Amniotic stem cell (primary cell): ENCODE measurements at regions not wholly inside any gene's neighbourhood (a gene's known extent, or its start where the extent isn't known, plus 50 kb on each side); places are given as distances from the start of the nearest gene placed in this dataset.

Experiments
- DNase-seq: peaks from one replicate; lab custom pipeline; 2025; lab: John Stamatoyannopoulos, UW

- DNase-seq = no peak
Measured at GRCh38 chr16:73151225-73151624, 103.3 kb upstream of the ZFHX3 start.

GRCh38 chr16:73150786-73151185 lies 102.9 kb upstream of the ZFHX3 start:
- DNase-seq = no peak

GRCh38 chr16:73149334-73149733 lies 101.4 kb upstream of the ZFHX3 start:
- no peak for DNase-seq

GRCh38 chr16:73147958-73148357 lies 100.0 kb upstream of the ZFHX3 start:
- no peak for DNase-seq

DNA sequence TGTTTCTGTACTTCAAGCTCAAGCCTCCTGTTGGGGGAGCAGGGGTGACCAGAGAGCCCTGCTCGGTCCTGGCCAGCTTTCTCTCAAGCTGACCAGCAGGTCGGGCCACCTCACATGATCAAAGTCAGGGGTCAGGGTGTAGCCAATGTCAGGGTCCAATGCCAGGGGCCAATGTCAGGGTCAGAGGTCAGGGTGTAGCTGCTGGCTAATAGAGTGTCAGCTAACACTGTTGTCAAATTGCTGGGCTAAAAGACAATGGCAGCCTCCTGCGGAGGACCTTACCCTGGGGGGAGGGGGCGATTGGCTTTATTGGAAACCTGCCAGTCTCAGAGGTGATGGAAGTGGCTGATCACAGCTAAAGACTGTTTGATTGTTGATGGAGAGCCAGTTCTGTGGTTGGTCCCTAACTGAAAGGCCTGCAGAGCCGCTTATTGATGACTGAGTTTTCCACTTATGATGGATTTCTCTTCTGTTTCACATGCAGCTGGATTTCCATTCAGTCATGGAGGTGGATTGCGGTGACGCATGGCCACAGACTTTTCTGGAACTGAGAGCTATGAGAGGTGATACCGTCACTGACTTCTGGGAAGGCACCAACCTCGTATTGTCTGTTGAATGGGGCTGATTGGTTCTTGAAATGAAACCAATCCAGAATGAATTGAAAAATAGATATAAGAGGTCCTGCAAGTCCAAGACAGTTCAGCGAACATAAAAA lies 97.4 kb upstream of the ZFHX3 start:
- no peak for DNase-seq

GRCh38 chr16:73143576-73144422 lies 95.9 kb upstream of the ZFHX3 start:
- no peak for DNase-seq

- no peak for DNase-seq
Measured at GRCh38 chr16:73143002-73143401, 95.1 kb upstream of the ZFHX3 start.

DNA sequence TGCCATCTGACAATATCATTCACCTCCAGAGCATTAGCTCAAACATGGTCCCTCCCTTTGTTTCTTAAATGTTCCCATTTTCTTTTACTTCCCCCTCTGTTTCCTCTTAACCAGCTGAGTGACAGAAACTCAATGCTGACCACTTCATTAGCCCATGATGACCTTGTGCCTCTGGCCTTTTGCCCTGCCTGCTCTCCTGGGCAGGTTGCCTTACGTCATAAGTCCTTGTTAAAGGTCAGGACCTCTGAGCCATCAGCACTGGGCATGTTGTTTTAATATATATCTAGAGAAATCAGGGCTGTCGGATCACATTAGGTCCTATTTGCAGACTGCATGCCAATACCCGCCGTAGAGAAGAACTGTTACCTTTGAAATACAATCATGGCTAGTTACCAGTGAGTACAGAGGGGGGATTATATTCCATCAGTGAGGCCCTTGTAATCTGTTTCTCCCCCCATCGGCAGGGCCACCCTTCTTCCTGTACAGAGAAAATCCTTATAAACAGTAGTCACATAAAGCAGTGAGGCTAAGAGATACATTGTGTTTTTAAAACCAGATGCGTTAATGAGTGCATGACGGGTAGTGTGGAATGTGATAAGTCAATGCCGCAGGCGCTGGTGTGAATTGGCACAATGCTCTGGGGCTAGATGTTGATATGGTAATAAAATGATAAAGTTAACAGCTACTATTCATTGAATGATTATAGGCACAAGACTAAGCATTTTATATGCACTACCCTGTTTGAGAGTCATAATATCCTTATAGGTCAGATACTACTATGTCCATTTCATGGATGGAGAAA lies 94.3 kb upstream of the ZFHX3 start:
- no peak for DNase-seq

- no peak for DNase-seq
Measured at GRCh38 chr16:73140929-73141328, 93.0 kb upstream of the ZFHX3 start.

GRCh38 chr16:73131156-73131862 lies 83.4 kb upstream of the ZFHX3 start:
- DNase-seq = no peak

DNA sequence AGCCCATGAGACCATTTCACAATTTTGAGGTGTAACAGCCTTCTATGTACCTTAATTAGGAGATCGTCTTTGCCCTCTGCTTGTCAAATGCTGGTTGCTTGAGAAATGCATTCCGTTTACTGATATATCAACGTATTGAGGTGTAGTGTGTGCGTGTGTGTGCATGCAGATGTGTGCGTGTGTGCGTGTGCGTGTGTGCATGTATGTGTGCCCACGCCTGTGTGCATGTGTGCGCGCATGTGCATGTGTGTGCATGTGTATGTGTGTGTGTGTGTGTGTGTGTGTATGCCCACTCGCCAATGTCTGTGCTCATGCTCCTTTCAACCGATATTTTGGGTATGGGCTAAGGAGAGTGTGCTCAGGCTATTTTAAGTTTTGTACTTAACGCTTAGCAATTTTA lies 81.5 kb upstream of the ZFHX3 start:
- DNase-seq = no peak

DNA sequence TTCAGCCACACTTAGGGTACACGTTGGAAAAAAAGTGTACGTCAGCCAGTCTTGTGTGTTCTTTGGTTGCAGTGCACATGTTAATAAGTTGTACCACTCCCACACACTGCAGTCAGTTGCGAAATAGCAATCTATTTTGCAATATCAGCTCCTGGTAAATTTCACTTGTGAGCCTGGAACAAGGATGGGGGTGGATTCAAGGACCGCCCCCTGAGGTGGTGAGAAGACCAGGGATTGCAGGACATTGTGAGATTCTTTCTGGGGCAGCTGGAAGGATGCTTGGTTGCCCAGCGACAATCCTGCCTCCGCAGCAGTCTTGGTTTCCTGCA lies 78.6 kb upstream of the ZFHX3 start:
- DNase-seq = no peak

- no peak for DNase-seq
Measured at GRCh38 chr16:73125850-73126524, 78.1 kb upstream of the ZFHX3 start.

GRCh38 chr16:73124665-73125375 lies 76.9 kb upstream of the ZFHX3 start:
- no peak for DNase-seq

DNA sequence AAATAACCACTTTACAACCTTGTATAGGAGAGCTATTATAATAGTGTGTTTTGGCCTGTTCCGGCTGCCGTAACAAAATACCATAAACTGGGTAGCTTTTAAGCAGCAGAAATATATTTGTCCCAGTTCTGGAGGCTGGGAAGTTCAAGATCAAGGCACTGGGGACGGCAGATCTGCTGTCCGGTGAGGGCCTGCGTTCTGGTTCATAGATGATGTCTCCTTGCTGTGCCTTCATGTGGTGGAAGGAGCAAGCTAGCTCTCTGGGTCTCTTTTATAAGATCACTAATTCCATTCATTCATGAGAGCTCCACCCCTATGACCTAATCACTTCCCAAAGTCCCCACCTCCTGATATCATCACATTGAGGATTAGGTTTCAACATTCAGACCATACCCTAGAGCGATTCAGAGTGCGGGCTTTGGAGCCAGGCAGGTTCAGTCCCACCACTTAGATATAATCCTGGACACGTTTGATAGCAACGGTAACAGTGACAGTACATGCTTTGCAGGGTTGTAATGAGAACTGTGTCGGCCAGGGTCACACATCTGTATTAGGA lies 76.2 kb upstream of the ZFHX3 start:
- DNase-seq = no peak

GRCh38 chr16:73122604-73123391 lies 74.9 kb upstream of the ZFHX3 start:
- DNase-seq = no peak

DNA sequence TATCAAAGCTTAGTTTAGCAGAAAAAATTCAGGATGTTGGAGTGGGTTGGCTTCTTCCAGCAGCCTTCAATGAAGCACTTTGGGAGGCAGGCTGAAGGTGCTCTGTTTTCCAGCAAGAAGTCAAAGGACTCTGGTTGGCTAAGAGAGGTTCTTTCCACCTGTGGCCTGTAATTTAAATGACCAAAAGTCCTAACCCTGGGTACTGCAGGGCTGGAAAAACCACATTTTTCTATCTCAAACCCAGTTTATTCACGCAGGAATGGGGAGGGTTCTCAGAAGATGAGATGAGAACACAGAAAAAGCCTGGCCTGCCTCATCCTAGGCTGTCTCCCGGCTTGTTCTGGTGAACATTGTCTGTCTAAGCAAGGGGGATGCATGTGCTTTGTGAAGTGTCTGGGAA lies 68.6 kb upstream of the ZFHX3 start:
- no peak for DNase-seq

DNA sequence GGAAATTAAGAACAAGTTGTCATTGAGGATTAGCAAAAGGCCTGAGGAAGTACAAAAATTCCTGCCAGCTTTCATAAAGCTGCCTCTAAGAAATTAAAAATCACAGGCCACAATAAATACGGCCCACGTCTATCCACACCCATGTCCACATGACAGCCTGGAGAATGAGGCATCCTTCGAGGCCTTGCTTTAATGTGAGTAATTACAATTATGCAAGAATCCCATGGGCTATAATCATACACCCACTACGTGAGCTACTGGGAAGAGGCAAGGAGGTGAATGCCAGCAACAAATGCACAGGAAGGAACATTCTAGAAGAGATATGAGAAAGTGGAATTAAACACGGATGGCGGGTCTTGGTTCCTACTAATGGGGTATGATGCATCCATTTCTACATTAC lies 65.4 kb upstream of the ZFHX3 start:
- DNase-seq = no peak

- no peak for DNase-seq
Measured at GRCh38 chr16:73108195-73108963, 60.5 kb upstream of the ZFHX3 start.
